HL-60 (cell line): ENCODE measurements at regions not wholly inside any gene's neighbourhood (a gene's known extent, or its start where the extent isn't known, plus 50 kb on each side); places are given as distances from the start of the nearest gene placed in this dataset.

Experiments
- POLR2AphosphoS5 ChIP-seq: IDR thresholded peaks from 2 replicates; pipeline ENCODE4 v1.6.1; 2012; ENCODE audit warnings: low read depth
- TF ChIP-seq, protein P1 (sequence below): IDR thresholded peaks from one replicate; pipeline ENCODE4 v1.5.1; 2011; ENCODE audit warnings: low read length, control low read depth, inconsistent platforms; ENCODE audit not compliant: insufficient read depth

DNA sequence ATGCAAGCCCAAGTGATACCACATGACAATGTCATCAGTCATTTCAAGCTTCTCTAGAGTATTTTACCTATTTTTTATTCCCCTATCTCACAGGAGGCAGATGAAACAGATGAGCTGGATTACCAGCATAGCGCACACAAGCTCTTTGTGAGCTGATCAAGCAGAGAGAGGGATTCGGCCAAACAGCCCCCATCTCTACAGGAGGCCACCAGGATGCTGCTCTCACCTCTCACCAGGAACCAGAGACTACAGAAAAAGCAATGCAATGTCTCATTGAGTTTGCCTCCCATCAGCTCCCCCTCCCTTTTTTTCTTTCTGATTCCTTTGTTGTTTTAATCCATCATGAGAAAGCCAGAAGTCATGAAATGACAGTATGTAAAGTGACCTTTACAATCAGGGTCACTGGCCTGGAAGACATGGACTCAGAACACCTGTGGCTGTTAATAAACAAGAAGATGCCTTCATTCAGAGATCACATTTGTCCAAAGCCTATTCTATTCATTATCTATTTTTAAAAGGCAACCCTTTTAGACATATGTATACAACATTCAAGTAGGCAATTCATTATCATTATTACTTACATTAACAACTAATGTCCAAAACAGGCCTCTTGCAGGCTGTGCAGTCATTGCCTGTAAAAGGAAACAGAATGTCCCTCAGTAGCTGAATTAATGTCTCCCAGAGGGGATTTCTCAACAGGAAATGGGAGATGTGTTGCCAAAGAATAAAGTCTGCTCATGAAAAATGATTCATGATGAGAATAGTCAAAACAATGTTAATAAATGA, 656.6 kb downstream of the TBC1D4 start:
- TF ChIP-seq, protein P1, sequence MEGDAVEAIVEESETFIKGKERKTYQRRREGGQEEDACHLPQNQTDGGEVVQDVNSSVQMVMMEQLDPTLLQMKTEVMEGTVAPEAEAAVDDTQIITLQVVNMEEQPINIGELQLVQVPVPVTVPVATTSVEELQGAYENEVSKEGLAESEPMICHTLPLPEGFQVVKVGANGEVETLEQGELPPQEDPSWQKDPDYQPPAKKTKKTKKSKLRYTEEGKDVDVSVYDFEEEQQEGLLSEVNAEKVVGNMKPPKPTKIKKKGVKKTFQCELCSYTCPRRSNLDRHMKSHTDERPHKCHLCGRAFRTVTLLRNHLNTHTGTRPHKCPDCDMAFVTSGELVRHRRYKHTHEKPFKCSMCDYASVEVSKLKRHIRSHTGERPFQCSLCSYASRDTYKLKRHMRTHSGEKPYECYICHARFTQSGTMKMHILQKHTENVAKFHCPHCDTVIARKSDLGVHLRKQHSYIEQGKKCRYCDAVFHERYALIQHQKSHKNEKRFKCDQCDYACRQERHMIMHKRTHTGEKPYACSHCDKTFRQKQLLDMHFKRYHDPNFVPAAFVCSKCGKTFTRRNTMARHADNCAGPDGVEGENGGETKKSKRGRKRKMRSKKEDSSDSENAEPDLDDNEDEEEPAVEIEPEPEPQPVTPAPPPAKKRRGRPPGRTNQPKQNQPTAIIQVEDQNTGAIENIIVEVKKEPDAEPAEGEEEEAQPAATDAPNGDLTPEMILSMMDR: no peak
- no peak for TF ChIP-seq POLR2AphosphoS5
